Nephron progenitor cell (in vitro differentiated cells): ENCODE measurements at regions not wholly inside any gene's neighbourhood (a gene's known extent, or its start where the extent isn't known, plus 50 kb on each side); places are given as distances from the start of the nearest gene placed in this dataset.

Experiments
- DNase-seq: peaks from one replicate; pipeline ENCODE4 v3.0.0; 2021
- H3K27ac Mint-ChIP-seq: 2 replicates; pipeline ENCODE4 v1.8.0; 2021; ENCODE audit warnings: mild to moderate bottlenecking, moderate library complexity, mixed read lengths
- H3K27me3 Mint-ChIP-seq: 2 replicates; pipeline ENCODE4 v1.8.0; 2021; ENCODE audit warnings: mild to moderate bottlenecking, low read depth, mixed read lengths; ENCODE audit not compliant: poor library complexity
- H3K36me3 Mint-ChIP-seq: 2 replicates; pipeline ENCODE4 v1.8.0; 2021; ENCODE audit warnings: low read depth, mixed read lengths
- H3K4me1 Mint-ChIP-seq: 2 replicates; pipeline ENCODE4 v1.8.0; 2021; ENCODE audit warnings: mixed read lengths
- H3K4me3 Mint-ChIP-seq: 2 replicates; pipeline ENCODE4 v1.8.0; 2021; ENCODE audit warnings: mild to moderate bottlenecking, moderate library complexity, mixed read lengths
- H3K9me3 Mint-ChIP-seq: 2 replicates; pipeline ENCODE4 v1.8.0; 2021; ENCODE audit warnings: mild to moderate bottlenecking, moderate library complexity, mixed read lengths
- CTCF ChIP-seq: fragments of 200-600 bp; sonication (generic); IDR thresholded peaks from 2 replicates; pipeline ENCODE4 v1.5.0; 2021; ENCODE audit warnings: antibody characterized with exemption

GRCh38 chr5:24397601-24398000, 247.2 kb downstream of the CDH10 start:
- Mint-ChIP-seq H3K36me3 (no peaks in the 10 kb centered on the region), H3K4me1 (no peaks in the 10 kb centered on the region), H3K27ac (no peak overlapping the region), H3K9me3 (peaks cover 23% of the 10 kb centered on the region), H3K27me3 (peaks cover 3% of the 10 kb centered on the region), H3K4me3 (no peak overlapping the region)
- DNase-seq = no peak
- TF ChIP-seq CTCF = no peak

GRCh38 chr5:24401773-24402172, 243.0 kb downstream of the CDH10 start:
- DNase-seq = no peak
- Mint-ChIP-seq H3K4me3 (no peak overlapping the region), H3K36me3 (no peaks in the 10 kb centered on the region), H3K27ac (no peak overlapping the region), H3K27me3 (peaks cover 4% of the 10 kb centered on the region), H3K4me1 (no peaks in the 10 kb centered on the region), H3K9me3 (peaks cover 23% of the 10 kb centered on the region)
- no peak for TF ChIP-seq CTCF

- H3K9me3 Mint-ChIP-seq = no peaks in the 10 kb centered on the region
- no peak overlapping the region for H3K27ac Mint-ChIP-seq
- H3K27me3 Mint-ChIP-seq = peaks cover 2% of the 10 kb centered on the region
- no peak overlapping the region for H3K4me3 Mint-ChIP-seq
- no peak for TF ChIP-seq CTCF
- H3K36me3 Mint-ChIP-seq = no peaks in the 10 kb centered on the region
- no peak for DNase-seq
- no peaks in the 10 kb centered on the region for H3K4me1 Mint-ChIP-seq
Observed at GRCh38 chr5:24407466-24407865, 237.3 kb downstream of the CDH10 start.

GRCh38 chr5:24428345-24428744, 216.4 kb downstream of the CDH10 start:
- DNase-seq = no peak
- H3K9me3 Mint-ChIP-seq = peaks cover 4% of the 10 kb centered on the region
- H3K4me1 Mint-ChIP-seq = no peaks in the 10 kb centered on the region
- H3K4me3 Mint-ChIP-seq = no peak overlapping the region
- no peak for TF ChIP-seq CTCF
- no peaks in the 10 kb centered on the region for H3K36me3 Mint-ChIP-seq
- no peaks in the 10 kb centered on the region for H3K27me3 Mint-ChIP-seq
- H3K27ac Mint-ChIP-seq = no peak overlapping the region

- H3K4me1 Mint-ChIP-seq = no peaks in the 10 kb centered on the region
- TF ChIP-seq CTCF = no peak
- no peak overlapping the region for H3K4me3 Mint-ChIP-seq
- no peak overlapping the region for H3K27ac Mint-ChIP-seq
- no peak for DNase-seq
- no peaks in the 10 kb centered on the region for H3K36me3 Mint-ChIP-seq
- H3K9me3 Mint-ChIP-seq = peaks cover 4% of the 10 kb centered on the region
- H3K27me3 Mint-ChIP-seq = peaks cover 2% of the 10 kb centered on the region
Observed at GRCh38 chr5:24433555-24433954, 211.2 kb downstream of the CDH10 start.
